ENCODE measurements at regions not wholly inside any gene's neighbourhood (a gene's known extent, or its start where the extent isn't known, plus 50 kb on each side); places are given as distances from the start of the nearest gene placed in this dataset.

DNA sequence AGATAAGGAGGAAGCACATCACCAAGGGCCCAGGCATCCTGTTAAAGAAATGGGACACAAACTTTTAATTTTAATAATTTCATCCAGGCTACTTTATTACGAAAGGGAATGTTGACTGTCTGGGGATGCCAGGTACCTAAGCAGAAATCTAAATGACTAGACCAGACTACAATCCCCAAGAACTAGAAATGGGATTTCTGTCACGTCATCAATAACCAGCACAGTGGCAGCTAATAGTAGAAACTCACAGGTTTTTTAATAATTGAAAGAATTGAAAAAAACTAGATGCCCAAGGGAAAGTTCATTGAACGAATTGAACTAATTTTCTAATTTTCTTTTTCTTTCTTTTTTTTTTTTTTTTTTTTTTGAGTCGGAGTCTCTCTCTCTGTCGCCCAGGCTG, 789.3 kb downstream of the IGSF11 start:
- TF ChIP-seq, protein P1, sequence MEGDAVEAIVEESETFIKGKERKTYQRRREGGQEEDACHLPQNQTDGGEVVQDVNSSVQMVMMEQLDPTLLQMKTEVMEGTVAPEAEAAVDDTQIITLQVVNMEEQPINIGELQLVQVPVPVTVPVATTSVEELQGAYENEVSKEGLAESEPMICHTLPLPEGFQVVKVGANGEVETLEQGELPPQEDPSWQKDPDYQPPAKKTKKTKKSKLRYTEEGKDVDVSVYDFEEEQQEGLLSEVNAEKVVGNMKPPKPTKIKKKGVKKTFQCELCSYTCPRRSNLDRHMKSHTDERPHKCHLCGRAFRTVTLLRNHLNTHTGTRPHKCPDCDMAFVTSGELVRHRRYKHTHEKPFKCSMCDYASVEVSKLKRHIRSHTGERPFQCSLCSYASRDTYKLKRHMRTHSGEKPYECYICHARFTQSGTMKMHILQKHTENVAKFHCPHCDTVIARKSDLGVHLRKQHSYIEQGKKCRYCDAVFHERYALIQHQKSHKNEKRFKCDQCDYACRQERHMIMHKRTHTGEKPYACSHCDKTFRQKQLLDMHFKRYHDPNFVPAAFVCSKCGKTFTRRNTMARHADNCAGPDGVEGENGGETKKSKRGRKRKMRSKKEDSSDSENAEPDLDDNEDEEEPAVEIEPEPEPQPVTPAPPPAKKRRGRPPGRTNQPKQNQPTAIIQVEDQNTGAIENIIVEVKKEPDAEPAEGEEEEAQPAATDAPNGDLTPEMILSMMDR (IDR thresholded peaks at IDR 0.05): no peak
- no peak for TF ChIP-seq POLR2A (IDR thresholded peaks at IDR 0.05)

Data from adrenal gland (tissue), 5 donors.